Inferior parietal cortex (tissue), 1 donor: ENCODE measurements at regions not wholly inside any gene's neighbourhood (a gene's known extent, or its start where the extent isn't known, plus 50 kb on each side); places are given as distances from the start of the nearest gene placed in this dataset.

Experiments used
- DNase-seq: peaks from one replicate; pipeline ENCODE4 v3.0.0-alpha.2; 2016; ENCODE audit errors: extremely low spot score

- no peak for DNase-seq
Measured at GRCh38 chr11:41971592-41971991, 512.1 kb upstream of the LRRC4C start.

GRCh38 chr11:41978945-41979344 lies 519.5 kb upstream of the LRRC4C start:
- no peak for DNase-seq

- no peak for DNase-seq
Measured at GRCh38 chr11:41980741-41981140, 521.3 kb upstream of the LRRC4C start.

GRCh38 chr11:41982276-41982675 lies 522.8 kb upstream of the LRRC4C start:
- DNase-seq, result peak; percentile 25

- DNase-seq, result no peak
Measured at GRCh38 chr11:41982975-41983374, 523.5 kb upstream of the LRRC4C start.

GRCh38 chr11:41983475-41983874 lies 524.0 kb upstream of the LRRC4C start:
- no peak for DNase-seq

- no peak for DNase-seq
Measured at GRCh38 chr11:41984023-41984422, 524.6 kb upstream of the LRRC4C start.

GRCh38 chr11:41985799-41986198 lies 526.3 kb upstream of the LRRC4C start:
- DNase-seq, result no peak

GRCh38 chr11:41988951-41989572 lies 529.6 kb upstream of the LRRC4C start:
- DNase-seq, result no peak

- DNase-seq, result no peak
Measured at GRCh38 chr11:41989823-41990380, 530.5 kb upstream of the LRRC4C start.

- DNase-seq, result no peak
Measured at GRCh38 chr11:41996533-41996932, 537.1 kb upstream of the LRRC4C start.

GRCh38 chr11:41997844-41998401 lies 538.5 kb upstream of the LRRC4C start:
- no peak for DNase-seq

- DNase-seq, result no peak
Measured at GRCh38 chr11:41999066-41999465, 539.6 kb upstream of the LRRC4C start.

- no peak for DNase-seq
Measured at GRCh38 chr11:42003801-42004200, 544.3 kb upstream of the LRRC4C start.

- no peak for DNase-seq
Measured at GRCh38 chr11:42006766-42007165, 547.3 kb upstream of the LRRC4C start.

- no peak for DNase-seq
Measured at GRCh38 chr11:42012271-42012670, 552.8 kb upstream of the LRRC4C start.

- no peak for DNase-seq
Measured at GRCh38 chr11:42013656-42014201, 554.3 kb upstream of the LRRC4C start.

GRCh38 chr11:42021911-42022310 lies 562.5 kb upstream of the LRRC4C start:
- no peak for DNase-seq

GRCh38 chr11:42023267-42023666 lies 563.8 kb upstream of the LRRC4C start:
- DNase-seq, result no peak

- no peak for DNase-seq
Measured at GRCh38 chr11:42025121-42025803, 565.8 kb upstream of the LRRC4C start.

GRCh38 chr11:42034826-42035225 lies 575.4 kb upstream of the LRRC4C start:
- no peak for DNase-seq

- no peak for DNase-seq
Measured at GRCh38 chr11:42036201-42036600, 576.7 kb upstream of the LRRC4C start.

- DNase-seq, result no peak
Measured at GRCh38 chr11:42043312-42043711, 583.9 kb upstream of the LRRC4C start.
